HEK293 (cell line): ENCODE measurements at regions not wholly inside any gene's neighbourhood (a gene's known extent, or its start where the extent isn't known, plus 50 kb on each side); places are given as distances from the start of the nearest gene placed in this dataset.

Experiments used
- CTCF ChIA-PET: fragments of 350-600 bp; formaldehyde crosslinking; extraction: SDS; loops from one replicate; lab custom pipeline; 2021; ENCODE audit warnings: antibody characterized with exemption; lab: Yijun Ruan, JAX
- POLR2A ChIA-PET: fragments of 300-600 bp; formaldehyde crosslinking; extraction: SDS; loops from one replicate; lab custom pipeline; 2020; ENCODE audit warnings: antibody characterized with exemption, inconsistent platforms; lab: Yijun Ruan, JAX
- H3K27ac ChIP-seq: fragments of 200-500 bp; sonication (Bioruptor generic); 2 replicates; pipeline ENCODE4 v1.5.1; 2014; ENCODE audit warnings: low read depth, low read length, control low read depth, inconsistent platforms; ENCODE audit errors: extremely low read depth
- H3K36me3 ChIP-seq, 2 experiments: fragments of 200-500 bp in 1 of 2; sonication (Bioruptor generic) in 1 of 2; 1 replicate in 1 of 2; 2 replicates in 1 of 2; pipeline ENCODE4 v1.5.1; 2014 to 2017; ENCODE audit warnings: inconsistent platforms in 2 of 2, low read length in 2 of 2; ENCODE audit not compliant: control insufficient read depth in 2 of 2, insufficient read depth in 1 of 2
- H3K4me1 ChIP-seq: fragments of 200-500 bp; sonication (Bioruptor generic); 2 replicates; pipeline ENCODE4 v1.5.1; 2014; ENCODE audit warnings: mild to moderate bottlenecking, low read length, inconsistent platforms; ENCODE audit not compliant: control insufficient read depth, insufficient read depth
- H3K4me3 ChIP-seq: 2 replicates; pipeline ENCODE4 v1.5.1; 2011; ENCODE audit warnings: low read depth, mild to moderate bottlenecking, control low read depth, low read length, moderate library complexity
- H3K9me3 ChIP-seq: fragments of 200-500 bp; sonication (Bioruptor generic); 2 replicates; pipeline ENCODE4 v1.5.1; 2014; ENCODE audit warnings: low read depth, low read length, inconsistent platforms; ENCODE audit not compliant: control insufficient read depth, insufficient read depth
- FEZF1 ChIP-seq: fragments of 450-650 bp; formaldehyde crosslinking; IDR thresholded peaks from 2 replicates; pipeline ENCODE4 v1.5.1; 2016; ENCODE audit warnings: missing biosample characterization, missing genetic modification characterization
- MYNN ChIP-seq: fragments of 450-650 bp; formaldehyde crosslinking; IDR thresholded peaks from 2 replicates; pipeline ENCODE4 v1.5.1; 2016; ENCODE audit warnings: missing biosample characterization, missing genetic modification characterization, borderline replicate concordance
- MZF1 ChIP-seq: fragments of 450-650 bp; formaldehyde crosslinking; IDR thresholded peaks from 2 replicates; pipeline ENCODE4 v1.5.1; 2017; ENCODE audit warnings: missing biosample characterization, missing genetic modification characterization, borderline replicate concordance
- OSR2 ChIP-seq: fragments of 450-650 bp; formaldehyde crosslinking; IDR thresholded peaks from 2 replicates; pipeline ENCODE4 v1.5.1; 2016; ENCODE audit warnings: missing biosample characterization, missing genetic modification characterization
- RBAK ChIP-seq: fragments of 450-650 bp; formaldehyde crosslinking; IDR thresholded peaks from 2 replicates; pipeline ENCODE4 v1.5.1; 2016; ENCODE audit warnings: missing biosample characterization, missing genetic modification characterization
- SALL2 ChIP-seq: fragments of 450-650 bp; formaldehyde crosslinking; IDR thresholded peaks from 2 replicates; pipeline ENCODE4 v1.5.0; 2017; ENCODE audit warnings: missing biosample characterization, mild to moderate bottlenecking, missing genetic modification characterization, borderline replicate concordance
- TRIM28 ChIP-seq: IDR thresholded peaks from 2 replicates; pipeline ENCODE4 v1.6.1; 2011; ENCODE audit warnings: low read length, control low read depth, borderline replicate concordance
- WT1 ChIP-seq: fragments of 450-650 bp; formaldehyde crosslinking; IDR thresholded peaks from 2 replicates; pipeline ENCODE4 v1.5.1; 2016; ENCODE audit warnings: missing biosample characterization, missing genetic modification characterization
- ZBTB8A ChIP-seq: fragments of 450-650 bp; formaldehyde crosslinking; IDR thresholded peaks from 2 replicates; pipeline ENCODE4 v1.5.1; 2016; ENCODE audit warnings: missing biosample characterization, missing genetic modification characterization
- ZNF114 ChIP-seq: fragments of 450-650 bp; formaldehyde crosslinking; IDR thresholded peaks from 2 replicates; pipeline ENCODE4 v1.5.0; 2017; ENCODE audit warnings: missing biosample characterization, missing genetic modification characterization
- ZNF157 ChIP-seq: fragments of 450-650 bp; formaldehyde crosslinking; IDR thresholded peaks from 2 replicates; pipeline ENCODE4 v1.5.1; 2016; ENCODE audit warnings: missing biosample characterization, missing genetic modification characterization
- ZNF184 ChIP-seq: fragments of 450-650 bp; IDR thresholded peaks from 2 replicates; pipeline ENCODE4 v1.5.1; 2018; ENCODE audit warnings: missing biosample characterization, mild to moderate bottlenecking, missing genetic modification characterization
- ZNF239 ChIP-seq: fragments of 450-650 bp; formaldehyde crosslinking; IDR thresholded peaks from 2 replicates; pipeline ENCODE4 v1.5.1; 2016; ENCODE audit warnings: missing biosample characterization, missing genetic modification characterization
- ZNF324 ChIP-seq: fragments of 450-650 bp; formaldehyde crosslinking; IDR thresholded peaks from 2 replicates; pipeline ENCODE4 v1.5.1; 2016; ENCODE audit warnings: missing biosample characterization, missing genetic modification characterization
- ZNF433 ChIP-seq: fragments of 450-650 bp; formaldehyde crosslinking; IDR thresholded peaks from 2 replicates; pipeline ENCODE4 v1.5.1; 2016; ENCODE audit warnings: missing biosample characterization, missing genetic modification characterization, low read depth
- ZNF48 ChIP-seq: fragments of 450-650 bp; formaldehyde crosslinking; IDR thresholded peaks from 2 replicates; pipeline ENCODE4 v1.5.1; 2016; ENCODE audit warnings: missing biosample characterization, missing genetic modification characterization
- ZNF530 ChIP-seq: fragments of 450-650 bp; formaldehyde crosslinking; IDR thresholded peaks from 2 replicates; pipeline ENCODE4 v1.5.1; 2016; ENCODE audit warnings: low read depth, missing biosample characterization, missing genetic modification characterization
- ZNF549 ChIP-seq: fragments of 450-650 bp; IDR thresholded peaks from 2 replicates; pipeline ENCODE4 v1.5.1; 2018; ENCODE audit warnings: missing biosample characterization, missing genetic modification characterization, mild to moderate bottlenecking, inconsistent platforms, moderate library complexity
- ZNF561 ChIP-seq: fragments of 450-650 bp; IDR thresholded peaks from 2 replicates; pipeline ENCODE4 v1.5.1; 2018; ENCODE audit warnings: missing biosample characterization, missing genetic modification characterization, borderline replicate concordance
- ZNF600 ChIP-seq: fragments of 450-650 bp; formaldehyde crosslinking; IDR thresholded peaks from 2 replicates; pipeline ENCODE4 v1.5.1; 2016; ENCODE audit warnings: missing biosample characterization, missing genetic modification characterization
- ZNF621 ChIP-seq: fragments of 450-650 bp; formaldehyde crosslinking; IDR thresholded peaks from 2 replicates; pipeline ENCODE4 v1.5.1; 2017; ENCODE audit warnings: missing biosample characterization, missing genetic modification characterization
- ZNF660 ChIP-seq: fragments of 450-650 bp; IDR thresholded peaks from 2 replicates; pipeline ENCODE4 v1.5.1; 2018; ENCODE audit warnings: missing biosample characterization, mild to moderate bottlenecking, missing genetic modification characterization
- ZNF76 ChIP-seq: fragments of 450-650 bp; formaldehyde crosslinking; IDR thresholded peaks from 2 replicates; pipeline ENCODE4; 2016; ENCODE audit warnings: low read depth, missing biosample characterization, missing genetic modification characterization, borderline replicate concordance
- ZNF776 ChIP-seq: fragments of 450-650 bp; formaldehyde crosslinking; IDR thresholded peaks from 2 replicates; pipeline ENCODE4 v1.5.0; 2017; ENCODE audit warnings: missing biosample characterization, missing genetic modification characterization, borderline replicate concordance
- ZSCAN16 ChIP-seq: fragments of 450-650 bp; formaldehyde crosslinking; IDR thresholded peaks from 2 replicates; pipeline ENCODE4 v1.5.1; 2016; ENCODE audit warnings: missing biosample characterization, missing genetic modification characterization
- ZSCAN23 ChIP-seq: fragments of 450-650 bp; formaldehyde crosslinking; IDR thresholded peaks from 2 replicates; pipeline ENCODE4 v1.5.1; 2016; ENCODE audit warnings: missing biosample characterization, missing genetic modification characterization
- TF ChIP-seq, protein P1 (sequence below): fragments of 450-650 bp; formaldehyde crosslinking; IDR thresholded peaks from 2 replicates; pipeline ENCODE4 v1.5.1; 2016; ENCODE audit warnings: missing biosample characterization, missing genetic modification characterization
- TF ChIP-seq, protein P2 (sequence below): fragments of 450-650 bp; IDR thresholded peaks from 2 replicates; pipeline ENCODE4 v1.5.1; 2018; ENCODE audit warnings: missing biosample characterization, missing genetic modification characterization
- TF ChIP-seq, protein P3 (sequence below): fragments of 450-650 bp; formaldehyde crosslinking; conservative IDR thresholded peaks from 2 replicates; pipeline ENCODE4 v1.5.1; 2016; ENCODE audit warnings: low read depth, missing biosample characterization, missing genetic modification characterization

DNA sequence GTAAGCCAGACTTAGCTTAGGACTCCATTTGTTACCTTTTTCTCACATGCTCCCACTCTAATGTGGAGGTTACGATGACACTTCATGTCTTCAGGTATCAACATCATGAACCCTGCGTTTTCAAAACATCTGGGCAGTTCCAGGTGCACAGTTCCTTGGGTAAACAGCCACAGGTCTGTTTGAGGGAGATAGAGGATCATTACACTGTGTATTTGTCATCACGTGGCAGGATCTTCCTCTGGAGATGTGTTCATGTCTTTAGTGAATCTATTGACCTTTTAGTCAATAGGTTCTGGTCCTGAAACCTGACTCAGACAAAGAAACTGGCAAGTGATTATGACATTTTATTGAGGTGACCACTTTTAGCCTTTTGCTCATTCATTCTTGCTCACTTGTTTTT lies 145.5 kb downstream of the ANKRD7 start:
- Histone ChIP-seq H3K9me3 (no peaks in the 10 kb centered on the region), H3K4me1 (peaks cover 6% of the 10 kb centered on the region), H3K27ac (no peak overlapping the region), H3K4me3 (no peak overlapping the region), H3K36me3 (no peaks in the 10 kb centered on the region)
- ChIA-PET CTCF (interaction anchor here (1.0 kb wide), 1 partner anchor 17 kb away, joined by 3 read pairs; no protein-coding TSS in a partner anchor), POLR2A (no interaction called here)
- TF ChIP-seq, protein P1, sequence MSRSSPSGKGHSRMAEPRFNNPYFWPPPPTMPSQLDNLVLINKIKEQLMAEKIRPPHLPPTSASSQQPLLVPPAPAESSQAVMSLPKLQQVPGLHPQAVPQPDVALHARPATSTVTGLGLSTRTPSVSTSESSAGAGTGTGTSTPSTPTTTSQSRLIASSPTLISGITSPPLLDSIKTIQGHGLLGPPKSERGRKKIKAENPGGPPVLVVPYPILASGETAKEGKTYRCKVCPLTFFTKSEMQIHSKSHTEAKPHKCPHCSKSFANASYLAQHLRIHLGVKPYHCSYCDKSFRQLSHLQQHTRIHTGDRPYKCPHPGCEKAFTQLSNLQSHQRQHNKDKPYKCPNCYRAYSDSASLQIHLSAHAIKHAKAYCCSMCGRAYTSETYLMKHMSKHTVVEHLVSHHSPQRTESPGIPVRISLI (tag by site-specific recombination) = no peak
- no peak for TF ChIP-seq ZSCAN23 (tag by site-specific recombination)

DNA sequence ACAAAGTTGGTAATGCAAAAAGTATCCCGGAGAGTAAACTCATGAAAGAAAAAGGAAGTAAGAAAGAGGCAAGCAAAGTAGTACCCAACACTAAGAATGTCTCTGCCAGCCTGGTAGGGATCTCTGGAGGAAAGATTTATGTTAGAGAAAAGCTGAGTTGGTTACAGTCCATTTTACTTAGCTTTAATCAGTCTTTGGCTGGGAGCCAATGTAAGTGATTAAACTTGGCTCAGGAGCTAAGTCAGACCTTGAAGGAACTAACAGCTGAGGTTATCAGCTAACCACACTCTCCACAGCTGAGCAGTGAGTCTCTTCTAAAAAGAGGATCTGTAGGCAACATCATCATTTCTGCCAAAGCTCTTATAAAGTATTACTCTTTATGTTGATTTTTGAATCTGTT lies 148.0 kb downstream of the ANKRD7 start:
- CTCF ChIA-PET = no interaction called here
- TF ChIP-seq, protein P2, sequence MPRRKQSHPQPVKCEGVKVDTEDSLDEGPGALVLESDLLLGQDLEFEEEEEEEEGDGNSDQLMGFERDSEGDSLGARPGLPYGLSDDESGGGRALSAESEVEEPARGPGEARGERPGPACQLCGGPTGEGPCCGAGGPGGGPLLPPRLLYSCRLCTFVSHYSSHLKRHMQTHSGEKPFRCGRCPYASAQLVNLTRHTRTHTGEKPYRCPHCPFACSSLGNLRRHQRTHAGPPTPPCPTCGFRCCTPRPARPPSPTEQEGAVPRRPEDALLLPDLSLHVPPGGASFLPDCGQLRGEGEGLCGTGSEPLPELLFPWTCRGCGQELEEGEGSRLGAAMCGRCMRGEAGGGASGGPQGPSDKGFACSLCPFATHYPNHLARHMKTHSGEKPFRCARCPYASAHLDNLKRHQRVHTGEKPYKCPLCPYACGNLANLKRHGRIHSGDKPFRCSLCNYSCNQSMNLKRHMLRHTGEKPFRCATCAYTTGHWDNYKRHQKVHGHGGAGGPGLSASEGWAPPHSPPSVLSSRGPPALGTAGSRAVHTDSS (tag by site-specific recombination) = no peak
- TF ChIP-seq ZNF433 (tag by site-specific recombination) = no peak
- TF ChIP-seq ZNF621 (tag by site-specific recombination) = no peak
- TF ChIP-seq ZNF184 (tag by site-specific recombination) = no peak
- TF ChIP-seq ZNF114 (tag by site-specific recombination) = no peak
- 0 out of 2 replicates have a peak, but pooled peaks have one; percentile 33 for TF ChIP-seq TRIM28
- TF ChIP-seq ZNF76 (tag by site-specific recombination) = no peak
- TF ChIP-seq ZNF549 = 0 out of 2 replicates have a peak, but pooled peaks have one; percentile 48
- no peak for TF ChIP-seq SALL2
- peak; percentile 59 for TF ChIP-seq FEZF1 (tag by site-specific recombination)
- TF ChIP-seq ZNF600 (tag by site-specific recombination) = peak; percentile 65; the same call in 1 of the 2 replicates
- TF ChIP-seq, protein P3, sequence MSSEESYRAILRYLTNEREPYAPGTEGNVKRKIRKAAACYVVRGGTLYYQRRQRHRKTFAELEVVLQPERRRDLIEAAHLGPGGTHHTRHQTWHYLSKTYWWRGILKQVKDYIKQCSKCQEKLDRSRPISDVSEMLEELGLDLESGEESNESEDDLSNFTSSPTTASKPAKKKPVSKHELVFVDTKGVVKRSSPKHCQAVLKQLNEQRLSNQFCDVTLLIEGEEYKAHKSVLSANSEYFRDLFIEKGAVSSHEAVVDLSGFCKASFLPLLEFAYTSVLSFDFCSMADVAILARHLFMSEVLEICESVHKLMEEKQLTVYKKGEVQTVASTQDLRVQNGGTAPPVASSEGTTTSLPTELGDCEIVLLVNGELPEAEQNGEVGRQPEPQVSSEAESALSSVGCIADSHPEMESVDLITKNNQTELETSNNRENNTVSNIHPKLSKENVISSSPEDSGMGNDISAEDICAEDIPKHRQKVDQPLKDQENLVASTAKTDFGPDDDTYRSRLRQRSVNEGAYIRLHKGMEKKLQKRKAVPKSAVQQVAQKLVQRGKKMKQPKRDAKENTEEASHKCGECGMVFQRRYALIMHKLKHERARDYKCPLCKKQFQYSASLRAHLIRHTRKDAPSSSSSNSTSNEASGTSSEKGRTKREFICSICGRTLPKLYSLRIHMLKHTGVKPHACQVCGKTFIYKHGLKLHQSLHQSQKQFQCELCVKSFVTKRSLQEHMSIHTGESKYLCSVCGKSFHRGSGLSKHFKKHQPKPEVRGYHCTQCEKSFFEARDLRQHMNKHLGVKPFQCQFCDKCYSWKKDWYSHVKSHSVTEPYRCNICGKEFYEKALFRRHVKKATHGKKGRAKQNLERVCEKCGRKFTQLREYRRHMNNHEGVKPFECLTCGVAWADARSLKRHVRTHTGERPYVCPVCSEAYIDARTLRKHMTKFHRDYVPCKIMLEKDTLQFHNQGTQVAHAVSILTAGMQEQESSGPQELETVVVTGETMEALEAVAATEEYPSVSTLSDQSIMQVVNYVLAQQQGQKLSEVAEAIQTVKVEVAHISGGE (tag by site-specific recombination) = no peak
- no peak for TF ChIP-seq MYNN
- TF ChIP-seq ZBTB8A (tag by site-specific recombination) = no peak
- TF ChIP-seq ZSCAN16 (tag by site-specific recombination) = no peak
- peak; percentile 61 for TF ChIP-seq OSR2 (tag by site-specific recombination)
- TF ChIP-seq ZNF324 = no peak
- TF ChIP-seq ZNF530 (tag by site-specific recombination) = no peak
- TF ChIP-seq WT1 (tag by site-specific recombination) = no peak
- TF ChIP-seq ZNF48 (tag by site-specific recombination) = no peak
- TF ChIP-seq MZF1 = 0 out of 2 replicates have a peak, but pooled peaks have one; percentile 66
- no peak for TF ChIP-seq ZNF776 (tag by site-specific recombination)
- no peak for TF ChIP-seq RBAK (tag by site-specific recombination)
- TF ChIP-seq ZNF660 (tag by site-specific recombination) = peak; percentile 89; the same call in 1 of the 2 replicates
- TF ChIP-seq ZNF157 (tag by site-specific recombination) = no peak
- 0 out of 2 replicates have a peak, but pooled peaks have one; percentile 29 for TF ChIP-seq ZNF561
- no peak for TF ChIP-seq ZNF239 (tag by site-specific recombination)

More for the DNA sequence above, 148.0 kb downstream of the ANKRD7 start:
- POLR2A ChIA-PET = no interaction called here
- H3K27ac ChIP-seq = 0 out of 2 replicates have a peak overlapping the region, but pooled peaks have one; percentile 25
- no peaks in the 10 kb centered on the region for H3K9me3 ChIP-seq
- H3K36me3 ChIP-seq = no peaks in the 10 kb centered on the region
- no peak overlapping the region for H3K4me3 ChIP-seq
- H3K4me1 ChIP-seq = peaks cover 6% of the 10 kb centered on the region
